ENCODE measurements at regions not wholly inside any gene's neighbourhood (a gene's known extent, or its start where the extent isn't known, plus 50 kb on each side); places are given as distances from the start of the nearest gene placed in this dataset.

DNA sequence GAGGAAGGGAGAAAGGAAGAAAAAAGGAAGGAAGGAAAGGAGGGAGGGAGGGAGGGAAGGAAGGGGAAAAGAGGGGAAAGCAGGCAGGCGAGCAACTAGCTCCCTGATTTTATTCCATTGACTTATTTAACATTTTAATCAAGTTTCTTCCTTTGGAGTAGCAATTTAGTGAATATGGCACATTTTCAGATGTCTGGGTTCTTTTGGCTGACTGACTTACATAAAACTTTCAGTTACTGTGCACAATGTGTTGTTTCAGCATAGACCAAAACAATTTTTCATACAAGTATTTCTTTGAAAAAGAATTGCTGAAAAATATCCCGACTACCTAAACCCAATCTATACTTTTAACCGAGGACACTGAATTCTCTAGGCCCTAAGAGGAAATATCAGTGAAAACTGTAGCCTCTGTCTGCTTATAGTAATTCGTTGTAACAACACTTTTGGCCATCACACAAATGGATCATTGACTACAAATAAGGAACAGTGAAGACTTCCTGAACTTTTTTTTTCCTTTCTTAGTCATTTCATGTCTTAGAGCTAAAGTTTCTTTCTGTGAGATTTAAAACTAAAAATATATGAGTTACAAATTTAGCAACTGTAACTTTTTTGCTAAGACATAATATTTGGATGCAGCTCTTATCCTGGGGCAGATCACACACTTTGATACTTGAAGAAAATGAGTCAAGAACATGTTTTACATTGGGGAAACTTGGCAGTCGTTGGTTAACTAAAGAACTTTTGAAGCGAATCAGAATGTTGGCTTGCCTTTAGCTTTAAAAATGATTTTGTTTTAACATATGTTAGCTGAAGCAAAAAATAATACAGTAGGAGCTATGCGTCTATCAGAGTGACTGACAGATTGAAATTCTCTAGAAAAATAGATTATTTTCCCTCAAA lies 79.6 kb downstream of the SOX2 start:
- no TSS peak for BruUV-seq (replicated peaks)
- no peak overlapping the region for H3K9ac ChIP-seq (replicated peaks; ENCODE audit: extremely low read depth, insufficient read depth, low read length)
- FAIRE-seq, result no peak
- POLR2A ChIA-PET, result no interaction called here
- no peaks in the 10 kb centered on the region for H3K4me1 ChIP-seq (ENCODE audit: control insufficient read depth, extremely low read depth, insufficient read depth, low read length)
- no peaks in the 10 kb centered on the region for H3K9me3 ChIP-seq (replicated peaks; ENCODE audit: control insufficient read depth, insufficient read depth, low read length)
- intact Hi-C loops (cut with micrococcal nuclease) (no loop called here), dilution Hi-C loops (cut with MboI; ENCODE audit: extremely low pct_ligation_motif_present, low sequenced_read_pairs) (no loop called here)
- H2AFZ ChIP-seq (ENCODE audit: low read depth, low read length), result no peak overlapping the region
- CTCF ChIA-PET, result interaction anchor here (1.1 kb wide), 1 partner anchor 465 kb away, joined by 4 read pairs; no protein-coding TSS in a partner anchor
- H3K79me2 ChIP-seq (ENCODE audit: control insufficient read depth, insufficient read depth, low read length), result no peaks in the 10 kb centered on the region
- no peak overlapping the region for H3K4me3 ChIP-seq (replicated peaks in 1 of 3; ENCODE audit: insufficient read depth in 1 of 3, low read depth in 1 of 3, low read length in 3 of 3)
- TF ChIP-seq MYC (IDR thresholded peaks at IDR 0.05; ENCODE audit: low read depth, low read length), result no peak
- TF ChIP-seq POLR2AphosphoS5 (IDR thresholded peaks at IDR 0.05; ENCODE audit: insufficient read depth, low read depth, low read length), result no peak
- TF ChIP-seq POLR2A (IDR thresholded peaks at IDR 0.05; ENCODE audit: low read depth, low read length), result no peak
- no peak for TF ChIP-seq JUN (IDR thresholded peaks at IDR 0.05; ENCODE audit: borderline replicate concordance, insufficient read depth, insufficient read length, low read depth)
- no peak for TF ChIP-seq EZH2 (IDR thresholded peaks at IDR 0.05; ENCODE audit: borderline replicate concordance, low read depth, low read length, severe bottlenecking)
- no peak for TF ChIP-seq GATA2 (IDR thresholded peaks at IDR 0.05; ENCODE audit: insufficient read depth, insufficient read length, low read depth, low read length)
- no peak for TF ChIP-seq FOS (IDR thresholded peaks at IDR 0.05; ENCODE audit: borderline replicate concordance, insufficient read depth, low read length)
- TF ChIP-seq, protein P1, sequence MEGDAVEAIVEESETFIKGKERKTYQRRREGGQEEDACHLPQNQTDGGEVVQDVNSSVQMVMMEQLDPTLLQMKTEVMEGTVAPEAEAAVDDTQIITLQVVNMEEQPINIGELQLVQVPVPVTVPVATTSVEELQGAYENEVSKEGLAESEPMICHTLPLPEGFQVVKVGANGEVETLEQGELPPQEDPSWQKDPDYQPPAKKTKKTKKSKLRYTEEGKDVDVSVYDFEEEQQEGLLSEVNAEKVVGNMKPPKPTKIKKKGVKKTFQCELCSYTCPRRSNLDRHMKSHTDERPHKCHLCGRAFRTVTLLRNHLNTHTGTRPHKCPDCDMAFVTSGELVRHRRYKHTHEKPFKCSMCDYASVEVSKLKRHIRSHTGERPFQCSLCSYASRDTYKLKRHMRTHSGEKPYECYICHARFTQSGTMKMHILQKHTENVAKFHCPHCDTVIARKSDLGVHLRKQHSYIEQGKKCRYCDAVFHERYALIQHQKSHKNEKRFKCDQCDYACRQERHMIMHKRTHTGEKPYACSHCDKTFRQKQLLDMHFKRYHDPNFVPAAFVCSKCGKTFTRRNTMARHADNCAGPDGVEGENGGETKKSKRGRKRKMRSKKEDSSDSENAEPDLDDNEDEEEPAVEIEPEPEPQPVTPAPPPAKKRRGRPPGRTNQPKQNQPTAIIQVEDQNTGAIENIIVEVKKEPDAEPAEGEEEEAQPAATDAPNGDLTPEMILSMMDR (IDR thresholded peaks at IDR 0.05; ENCODE audit: extremely low read depth in 1 of 2, insufficient read depth in 1 of 2, low read depth in 1 of 2, low read length in 2 of 2), result no peak
- TF ChIP-seq, protein P2, sequence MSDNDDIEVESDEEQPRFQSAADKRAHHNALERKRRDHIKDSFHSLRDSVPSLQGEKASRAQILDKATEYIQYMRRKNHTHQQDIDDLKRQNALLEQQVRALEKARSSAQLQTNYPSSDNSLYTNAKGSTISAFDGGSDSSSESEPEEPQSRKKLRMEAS (IDR thresholded peaks at IDR 0.05; ENCODE audit: insufficient read depth, insufficient read length), result no peak
- no peaks in the 10 kb centered on the region for H3K36me3 ChIP-seq (ENCODE audit: control insufficient read depth in 2 of 2, extremely low read depth in 1 of 2, insufficient read depth in 2 of 2, low read length in 2 of 2)
- no peak for DNase-seq (ENCODE audit: low read depth, low spot score)
- no peak overlapping the region for H3K27ac ChIP-seq (ENCODE audit: insufficient read depth, low read depth, low read length)
- H3K9me1 ChIP-seq (replicated peaks; ENCODE audit: control insufficient read depth, extremely low read depth, insufficient read depth, low read length), result no peaks in the 10 kb centered on the region
- no peaks in the 10 kb centered on the region for H4K20me1 ChIP-seq (replicated peaks; ENCODE audit: control insufficient read depth, extremely low read depth, insufficient read depth, low read length)
- H3K4me2 ChIP-seq (ENCODE audit: insufficient read depth, low read length), result no peak overlapping the region
- H3K27me3 ChIP-seq (ENCODE audit: control insufficient read depth in 2 of 2, insufficient read depth in 2 of 2, low read length in 2 of 2), result no peaks in the 10 kb centered on the region
